Endothelial cell (in vitro differentiated cells): ENCODE measurements at regions not wholly inside any gene's neighbourhood (a gene's known extent, or its start where the extent isn't known, plus 50 kb on each side); places are given as distances from the start of the nearest gene placed in this dataset.

Experiments
- DNase-seq: peaks from one replicate; pipeline ENCODE4 v3.0.0; 2021; ENCODE audit warnings: low spot score
- H3K27ac Mint-ChIP-seq: one replicate; pipeline ENCODE4 v1.8.0; 2021; ENCODE audit warnings: mixed read lengths, inconsistent platforms; ENCODE audit not compliant: unreplicated experiment
- H3K27me3 Mint-ChIP-seq: one replicate; pipeline ENCODE4 v1.8.0; 2021; ENCODE audit warnings: mild to moderate bottlenecking, moderate library complexity, mixed read lengths, inconsistent platforms; ENCODE audit not compliant: unreplicated experiment
- H3K36me3 Mint-ChIP-seq: one replicate; pipeline ENCODE4 v1.8.0; 2021; ENCODE audit warnings: mild to moderate bottlenecking, low read depth, mixed read lengths, inconsistent platforms; ENCODE audit not compliant: unreplicated experiment
- H3K4me1 Mint-ChIP-seq: one replicate; pipeline ENCODE4 v1.8.0; 2021; ENCODE audit warnings: mild to moderate bottlenecking, mixed read lengths, inconsistent platforms; ENCODE audit not compliant: unreplicated experiment
- H3K4me3 Mint-ChIP-seq: one replicate; pipeline ENCODE4 v1.8.0; 2021; ENCODE audit warnings: mild to moderate bottlenecking, mixed read lengths, inconsistent platforms; ENCODE audit not compliant: unreplicated experiment
- H3K9me3 Mint-ChIP-seq: one replicate; pipeline ENCODE4 v1.8.0; 2021; ENCODE audit warnings: mixed read lengths, inconsistent platforms; ENCODE audit not compliant: unreplicated experiment
- TF ChIP-seq, protein P1 (sequence below): fragments of 200-600 bp; sonication (generic); IDR thresholded peaks from one replicate; pipeline ENCODE4 v1.5.0; 2021; ENCODE audit warnings: antibody characterized with exemption; ENCODE audit not compliant: unreplicated experiment

DNA sequence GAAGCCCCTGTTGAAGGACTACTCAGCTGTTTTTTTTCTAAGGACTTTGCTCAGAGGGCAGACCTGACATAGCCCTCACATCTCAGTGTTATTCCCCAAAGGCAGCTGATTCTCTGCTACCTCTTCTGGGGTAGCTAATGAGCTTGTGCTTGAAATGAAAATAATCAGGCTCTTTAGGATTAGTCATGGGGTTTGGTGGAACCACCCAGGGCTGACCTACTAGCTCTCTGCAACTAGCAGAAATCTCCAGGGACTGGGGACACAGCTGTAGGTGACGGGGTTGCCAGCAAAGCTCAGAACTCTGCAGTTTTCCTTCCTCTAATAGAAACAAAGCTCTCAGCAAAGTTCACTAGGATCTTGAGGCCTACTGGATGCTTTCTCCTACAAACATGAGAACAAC, 106.4 kb upstream of the BCL9 start:
- Mint-ChIP-seq H3K27me3 (peaks cover 1% of the 10 kb centered on the region), H3K4me1 (no peaks in the 10 kb centered on the region)

DNA sequence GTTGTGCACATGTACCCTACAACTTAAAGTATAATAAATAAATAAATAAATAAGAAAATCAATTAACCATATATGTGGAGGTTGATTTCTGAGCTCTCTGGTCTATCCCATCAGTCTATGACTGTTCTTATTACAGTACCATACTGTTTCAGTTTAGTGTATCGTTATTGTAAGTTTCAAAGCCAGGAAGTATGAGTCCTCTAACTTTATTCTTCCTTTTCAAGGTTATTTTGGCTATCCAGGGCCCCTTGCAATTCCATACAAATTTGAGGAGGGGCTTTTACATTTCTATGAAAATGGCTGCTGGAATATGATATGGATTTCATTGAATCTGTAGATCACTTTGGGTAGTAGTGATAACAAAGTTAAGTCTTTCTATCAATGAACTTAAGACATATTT, 96.9 kb upstream of the BCL9 start:
- no peak overlapping the region for H3K27ac Mint-ChIP-seq
- no peaks in the 10 kb centered on the region for H3K9me3 Mint-ChIP-seq
- H3K4me1 Mint-ChIP-seq = no peaks in the 10 kb centered on the region
- H3K27me3 Mint-ChIP-seq = no peaks in the 10 kb centered on the region
- TF ChIP-seq, protein P1, sequence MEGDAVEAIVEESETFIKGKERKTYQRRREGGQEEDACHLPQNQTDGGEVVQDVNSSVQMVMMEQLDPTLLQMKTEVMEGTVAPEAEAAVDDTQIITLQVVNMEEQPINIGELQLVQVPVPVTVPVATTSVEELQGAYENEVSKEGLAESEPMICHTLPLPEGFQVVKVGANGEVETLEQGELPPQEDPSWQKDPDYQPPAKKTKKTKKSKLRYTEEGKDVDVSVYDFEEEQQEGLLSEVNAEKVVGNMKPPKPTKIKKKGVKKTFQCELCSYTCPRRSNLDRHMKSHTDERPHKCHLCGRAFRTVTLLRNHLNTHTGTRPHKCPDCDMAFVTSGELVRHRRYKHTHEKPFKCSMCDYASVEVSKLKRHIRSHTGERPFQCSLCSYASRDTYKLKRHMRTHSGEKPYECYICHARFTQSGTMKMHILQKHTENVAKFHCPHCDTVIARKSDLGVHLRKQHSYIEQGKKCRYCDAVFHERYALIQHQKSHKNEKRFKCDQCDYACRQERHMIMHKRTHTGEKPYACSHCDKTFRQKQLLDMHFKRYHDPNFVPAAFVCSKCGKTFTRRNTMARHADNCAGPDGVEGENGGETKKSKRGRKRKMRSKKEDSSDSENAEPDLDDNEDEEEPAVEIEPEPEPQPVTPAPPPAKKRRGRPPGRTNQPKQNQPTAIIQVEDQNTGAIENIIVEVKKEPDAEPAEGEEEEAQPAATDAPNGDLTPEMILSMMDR = no peak
- H3K4me3 Mint-ChIP-seq = no peak overlapping the region
- H3K36me3 Mint-ChIP-seq = peaks cover 4% of the 10 kb centered on the region
- no peak for DNase-seq

More for the DNA sequence above, 106.4 kb upstream of the BCL9 start:
- H3K36me3 Mint-ChIP-seq = no peaks in the 10 kb centered on the region
- no peaks in the 10 kb centered on the region for H3K9me3 Mint-ChIP-seq
- H3K4me3 Mint-ChIP-seq = no peak overlapping the region
- DNase-seq = no peak
- TF ChIP-seq, protein P1 = no peak
- no peak overlapping the region for H3K27ac Mint-ChIP-seq

DNA sequence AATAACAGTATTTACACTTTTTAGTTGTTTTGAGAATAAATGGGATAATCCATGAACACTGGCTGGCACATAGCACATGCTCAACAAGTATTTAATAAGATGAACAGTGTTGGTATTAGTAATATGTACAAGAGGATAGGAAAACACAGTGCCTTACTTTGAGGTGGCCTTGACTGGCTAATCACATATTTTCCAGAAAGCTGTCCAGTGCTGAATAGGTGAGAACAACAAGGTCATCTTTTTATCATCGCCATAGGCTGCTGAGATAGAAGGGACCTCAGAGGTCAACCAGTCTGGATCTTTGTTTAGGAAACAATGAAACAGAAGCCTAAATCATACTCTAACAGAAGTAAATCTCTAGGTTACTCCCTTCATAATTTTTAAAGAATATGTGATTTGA, 89.7 kb upstream of the BCL9 start:
- H3K9me3 Mint-ChIP-seq = no peaks in the 10 kb centered on the region
- no peak overlapping the region for H3K27ac Mint-ChIP-seq
- TF ChIP-seq, protein P1 = no peak
- H3K27me3 Mint-ChIP-seq = peaks cover 4% of the 10 kb centered on the region
- H3K36me3 Mint-ChIP-seq = no peaks in the 10 kb centered on the region
- H3K4me1 Mint-ChIP-seq = peaks cover 7% of the 10 kb centered on the region
- no peak for DNase-seq
- H3K4me3 Mint-ChIP-seq = no peak overlapping the region

DNA sequence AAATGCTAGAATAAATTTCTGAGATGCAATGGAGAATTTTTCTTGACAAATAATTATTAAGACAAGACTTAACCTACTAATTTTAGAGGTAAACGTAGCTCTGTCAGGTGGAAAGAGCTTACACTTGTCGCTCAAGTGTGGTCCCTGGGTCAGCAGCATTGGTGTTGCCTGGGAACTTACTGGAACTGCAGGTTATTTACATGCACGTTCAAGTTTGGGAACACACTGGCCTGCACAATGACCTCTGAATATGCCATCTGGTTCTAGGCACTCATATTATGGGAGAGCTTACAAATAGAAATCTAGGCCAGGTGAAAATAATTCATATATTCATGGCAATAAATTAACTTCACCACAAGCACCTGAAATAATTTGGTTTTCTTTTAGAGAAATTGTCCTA, 88.5 kb upstream of the BCL9 start:
- no peak overlapping the region for H3K27ac Mint-ChIP-seq
- H3K36me3 Mint-ChIP-seq = no peaks in the 10 kb centered on the region
- H3K27me3 Mint-ChIP-seq = peaks cover 4% of the 10 kb centered on the region
- H3K9me3 Mint-ChIP-seq = no peaks in the 10 kb centered on the region
- no peak for DNase-seq
- TF ChIP-seq, protein P1 = no peak
- no peak overlapping the region for H3K4me3 Mint-ChIP-seq
- H3K4me1 Mint-ChIP-seq = peaks cover 7% of the 10 kb centered on the region

DNA sequence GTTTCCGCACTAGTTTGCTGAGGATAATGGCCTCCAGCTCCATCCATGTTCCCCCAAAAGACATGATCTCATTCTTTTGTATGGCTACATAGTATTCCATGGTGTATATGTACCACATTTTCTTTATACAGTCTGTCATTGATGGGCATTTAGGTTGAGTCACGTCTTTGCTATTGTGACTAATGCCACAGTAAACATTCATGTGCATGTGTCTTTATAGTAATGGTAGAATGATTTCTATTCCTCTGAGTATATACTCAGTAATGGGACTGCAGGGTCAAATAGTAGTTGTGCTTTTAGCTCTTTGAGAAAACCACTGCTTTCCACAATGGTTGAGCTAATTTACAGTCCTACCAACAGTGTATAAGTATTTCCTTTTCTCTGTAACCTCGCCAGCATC, 78.3 kb upstream of the BCL9 start:
- Mint-ChIP-seq H3K36me3 (no peaks in the 10 kb centered on the region), H3K27ac (no peak overlapping the region), H3K27me3 (peaks cover 1% of the 10 kb centered on the region), H3K4me3 (no peak overlapping the region), H3K9me3 (no peaks in the 10 kb centered on the region), H3K4me1 (peaks cover 5% of the 10 kb centered on the region)
- TF ChIP-seq, protein P1 = no peak
- DNase-seq = no peak
